CD14-positive monocyte (primary cell): ENCODE measurements at regions not wholly inside any gene's neighbourhood (a gene's known extent, or its start where the extent isn't known, plus 50 kb on each side); places are given as distances from the start of the nearest gene placed in this dataset.
A peak's percentile ranks its signal among the peaks of the same experiment; 100 is the strongest.

Experiments
- DNase-seq, 3 donors: peaks; one replicate each; pipeline ENCODE4 v3.0.0-alpha.2; 2011 to 2022
- H2AFZ ChIP-seq: 2 replicates; pipeline ENCODE4 v1.6.0; 2012; ENCODE audit warnings: mild to moderate bottlenecking, low read depth, low read length, inconsistent platforms; ENCODE audit not compliant: insufficient read depth, poor library complexity, severe bottlenecking
- H3K27ac ChIP-seq, 2 donors: 1 replicate in 1 of 2; 2 replicates in 1 of 2; pipeline ENCODE4 v1.5.1; 2012 to 2013; ENCODE audit warnings: low read length in 2 of 2, control low read depth in 1 of 2, inconsistent platforms in 1 of 2, low read depth in 1 of 2, mild to moderate bottlenecking in 1 of 2
- H3K27me3 ChIP-seq, 2 donors: one replicate each; pipeline versions ENCODE4 v1.6.0 to v1.6.1; 2011 to 2013; ENCODE audit warnings: low read length in 2 of 2; ENCODE audit not compliant: control insufficient read depth in 2 of 2, insufficient read depth in 2 of 2
- H3K36me3 ChIP-seq, 2 donors: replicated peaks in 1 of 2; 1 replicate in 1 of 2; 2 replicates in 1 of 2; pipeline versions ENCODE4 v1.5.1 to v1.6.1; 2012 to 2013; ENCODE audit warnings: low read length in 2 of 2, control low read depth in 1 of 2, inconsistent platforms in 1 of 2, mild to moderate bottlenecking in 1 of 2; ENCODE audit not compliant: insufficient read depth in 2 of 2, control insufficient read depth in 1 of 2
- H3K4me1 ChIP-seq, 2 donors: 1 replicate in 1 of 2; 2 replicates in 1 of 2; pipeline versions ENCODE4 v1.5.1 to v1.6.1; 2012 to 2013; ENCODE audit warnings: low read length in 2 of 2, control low read depth in 1 of 2, inconsistent platforms in 1 of 2, mild to moderate bottlenecking in 1 of 2, moderate library complexity in 1 of 2; ENCODE audit not compliant: insufficient read depth in 2 of 2, control insufficient read depth in 1 of 2
- H3K4me2 ChIP-seq: replicated peaks from 2 replicates; pipeline ENCODE3; 2012; ENCODE audit warnings: low read length, moderate library complexity, mild to moderate bottlenecking; ENCODE audit not compliant: poor library complexity, severe bottlenecking; ENCODE audit errors: extremely low read depth
- H3K4me3 ChIP-seq, 3 experiments: fragments of 200-600 bp in 1 of 3; sonication (generic) in 1 of 3; replicated peaks in 1 of 3; 1 replicate in 2 of 3; 2 replicates in 1 of 3; pipeline ENCODE4 v1.5.1; 2011 to 2013; ENCODE audit warnings: low read length in 3 of 3, mild to moderate bottlenecking in 3 of 3, control low read depth in 2 of 3, low read depth in 2 of 3, inconsistent platforms in 1 of 3, moderate library complexity in 1 of 3
- H3K79me2 ChIP-seq: 2 replicates; pipeline ENCODE4 v1.6.0; 2012; ENCODE audit warnings: mild to moderate bottlenecking, control low read depth, inconsistent platforms, low read length, moderate library complexity; ENCODE audit not compliant: insufficient read depth
- H3K9ac ChIP-seq: 2 replicates; pipeline ENCODE4 v1.6.0; 2017; ENCODE audit warnings: low read length, mild to moderate bottlenecking; ENCODE audit not compliant: insufficient read depth, poor library complexity, severe bottlenecking
- H3K9me3 ChIP-seq, 2 donors: replicated peaks in 1 of 2; 1 replicate in 1 of 2; 2 replicates in 1 of 2; pipeline versions ENCODE4 v1.5.1 to v1.6.1; 2012 to 2013; ENCODE audit warnings: low read length in 2 of 2, control low read depth in 1 of 2; ENCODE audit not compliant: control insufficient read depth in 1 of 2, insufficient read depth in 1 of 2
- H4K20me1 ChIP-seq: 2 replicates; pipeline ENCODE4 v1.6.0; 2012; ENCODE audit warnings: mild to moderate bottlenecking, low read length, control low read depth, moderate library complexity; ENCODE audit not compliant: insufficient read depth
- H3K27ac Mint-ChIP-seq, 7 donors: one replicate each; pipeline ENCODE4 v1.8.0; 2020; ENCODE audit warnings: mild to moderate bottlenecking in 7 of 7, mixed read lengths in 7 of 7, moderate library complexity in 6 of 7, inconsistent platforms in 2 of 7
- H3K27me3 Mint-ChIP-seq, 3 donors: one replicate each; pipeline ENCODE4 v1.8.0; 2021 to 2022; ENCODE audit warnings: low read depth in 3 of 3, mild to moderate bottlenecking in 3 of 3, mixed read lengths in 3 of 3, moderate library complexity in 3 of 3, inconsistent platforms in 1 of 3
- H3K36me3 Mint-ChIP-seq, 2 donors: one replicate each; pipeline ENCODE4 v1.8.0; 2020; ENCODE audit warnings: mixed read lengths in 2 of 2, inconsistent platforms in 1 of 2, mild to moderate bottlenecking in 1 of 2
- H3K4me1 Mint-ChIP-seq: one replicate; pipeline ENCODE4 v1.8.0; 2020; ENCODE audit warnings: mild to moderate bottlenecking, mixed read lengths
- H3K4me3 Mint-ChIP-seq, 2 donors: one replicate each; pipeline ENCODE4 v1.8.0; 2020; ENCODE audit warnings: mild to moderate bottlenecking in 2 of 2, mixed read lengths in 2 of 2, moderate library complexity in 1 of 2
- H3K9me3 Mint-ChIP-seq, 7 donors: one replicate each; pipeline ENCODE4 v1.8.0; 2020 to 2022; ENCODE audit warnings: mixed read lengths in 7 of 7, mild to moderate bottlenecking in 6 of 7, moderate library complexity in 6 of 7, inconsistent platforms in 2 of 7
- CTCF ChIP-seq: fragments of 200-600 bp; IDR thresholded peaks from one replicate; pipeline ENCODE4 v1.8.0; 2022; ENCODE audit warnings: antibody characterized with exemption, mild to moderate bottlenecking
- WGBS: methylation state at CpG from one replicate; pipeline ENCODE4 v1.1.5; 2013; ENCODE audit warnings: missing lambda C conversion rate; ENCODE audit not compliant: insufficient coverage; 5-methylcytosine and 5-hydroxymethylcytosine counted together
- intact Hi-C, 2 donors: fragments of 100-400 bp; cut with micrococcal nuclease; formaldehyde crosslinking; loops; one replicate each; pipeline versions ENCODE4 v1.15.0 to v1.15.1; 2023

- 93% methylated on average over 6 of the region's 7 CpGs for WGBS
- Histone ChIP-seq H3K4me3 (no peak overlapping the region), H3K79me2 (no peaks in the 10 kb centered on the region), H3K4me2 (no peak overlapping the region), H3K9ac (no peak overlapping the region), H3K27me3 (no peaks in the 10 kb centered on the region), H2AFZ (no peak overlapping the region), H4K20me1 (no peaks in the 10 kb centered on the region), H3K9me3 (no peaks in the 10 kb centered on the region), H3K27ac (no peak overlapping the region), H3K36me3 (no peaks in the 10 kb centered on the region), H3K4me1 (peaks cover 37 to 55% of the 10 kb centered on the region in 2 donors)
- Mint-ChIP-seq H3K4me3 (no peak overlapping the region), H3K36me3 (no peaks in the 10 kb centered on the region), H3K27ac (no peak overlapping the region), H3K27me3 (peaks cover 0 to 2% (median 0%) of the 10 kb centered on the region in 3 donors), H3K9me3 (peaks cover 0 to 5% (median 2%) of the 10 kb centered on the region in 7 donors), H3K4me1 (peaks cover 39% of the 10 kb centered on the region)
- intact Hi-C loops = no loop called here
- no peak for TF ChIP-seq CTCF
- no peak for DNase-seq
Measured at GRCh38 chr15:63446255-63446654, 58.1 kb upstream of the USP3 start.

GRCh38 chr15:63447017-63447676 lies 57.2 kb upstream of the USP3 start:
- WGBS = no CpG with 5 or more reads among the region's 4 CpGs
- no peak for TF ChIP-seq CTCF
- H3K4me1 Mint-ChIP-seq = peaks cover 39% of the 10 kb centered on the region

More at GRCh38 chr15:63447017-63447676, 57.2 kb upstream of the USP3 start:
- Mint-ChIP-seq H3K27ac (peak overlapping the region in 5 of 7 donors; percentile 9 to 85 (median 75)), H3K27me3 (no peaks in the 10 kb centered on the region), H3K9me3 (peaks cover 0 to 5% (median 2%) of the 10 kb centered on the region in 7 donors), H3K36me3 (no peaks in the 10 kb centered on the region), H3K4me3 (no peak overlapping the region)
- Histone ChIP-seq H3K27me3 (no peaks in the 10 kb centered on the region), H3K27ac (peak overlapping the region in 1 of 2 donors; percentile 46), H3K36me3 (no peaks in the 10 kb centered on the region), H3K4me3 (peak overlapping the region in 1 of 3 experiments; percentile 47), H3K9ac (no peak overlapping the region), H2AFZ (peak overlapping the region; percentile 30), H3K79me2 (no peaks in the 10 kb centered on the region), H3K4me1 (peaks cover 37 to 62% of the 10 kb centered on the region in 2 donors), H3K4me2 (peak overlapping the region; percentile 32), H3K9me3 (no peaks in the 10 kb centered on the region), H4K20me1 (no peaks in the 10 kb centered on the region)
- DNase-seq = peak in 2 of 3 donors; percentile 24 to 27
- intact Hi-C loops = no loop called here
